SK-N-SH (cell line): ENCODE measurements at regions not wholly inside any gene's neighbourhood (a gene's known extent, or its start where the extent isn't known, plus 50 kb on each side); places are given as distances from the start of the nearest gene placed in this dataset.

Source experiments
- CTCF ChIA-PET: fragments of 300-600, 350-600 bp; formaldehyde crosslinking; extraction: SDS; loops from one replicate; lab custom pipeline; 2021; lab: Yijun Ruan, JAX
- POLR2A ChIA-PET: fragments of 350-600 bp; sonication (Branson Sonifier 250); formaldehyde crosslinking; extraction: SDS; loops from one replicate; lab custom pipeline; 2020; ENCODE audit warnings: antibody characterized with exemption, inconsistent platforms; lab: Yijun Ruan, JAX
- DNase-seq: peaks from one replicate; pipeline ENCODE4 v3.0.0; 2012
- H2AFZ ChIP-seq: fragments of 200-600 bp; sonication (generic); 2 replicates; pipeline ENCODE4 v1.8.1; 2016; ENCODE audit warnings: antibody characterized with exemption, mild to moderate bottlenecking, low read depth
- H3F3A ChIP-seq: fragments of 200-600 bp; sonication (generic); replicated peaks from 2 replicates; pipeline ENCODE3; 2016; ENCODE audit warnings: antibody characterized with exemption, mild to moderate bottlenecking; ENCODE audit not compliant: insufficient read depth
- H3K27ac ChIP-seq, 2 experiments: fragments of 200-500 bp in 1 of 2; fragments of 200-600 bp in 1 of 2; sonication (Bioruptor generic) in 1 of 2; sonication (generic), shearing (Covaris generic) in 1 of 2; 2 replicates each; pipeline versions ENCODE4 v1.5.1 to v1.6.1; 2014 to 2016; ENCODE audit warnings: low read depth in 2 of 2, inconsistent platforms in 1 of 2, low read length in 1 of 2, mild to moderate bottlenecking in 1 of 2, mixed read lengths in 1 of 2
- H3K27me3 ChIP-seq: fragments of 200-600 bp; sonication (generic), shearing (Covaris generic); 2 replicates; pipeline ENCODE4 v1.6.1; 2016; ENCODE audit warnings: mixed run types; ENCODE audit not compliant: insufficient read depth
- H3K36me3 ChIP-seq, 2 experiments: fragments of 200-500 bp in 1 of 2; fragments of 200-600 bp in 1 of 2; sonication (Bioruptor generic) in 1 of 2; sonication (generic) in 1 of 2; replicated peaks in 1 of 2; 2 replicates each; pipeline versions ENCODE3 to v1.5.1; 2014 to 2016; ENCODE audit warnings: low read length in 1 of 2, mild to moderate bottlenecking in 1 of 2; ENCODE audit not compliant: insufficient read depth in 2 of 2, control insufficient read depth in 1 of 2
- H3K4me1 ChIP-seq, 2 experiments: fragments of 200-500 bp in 1 of 2; fragments of 200-600 bp in 1 of 2; sonication (Bioruptor generic) in 1 of 2; sonication (generic), shearing (Covaris generic) in 1 of 2; 2 replicates each; pipeline versions ENCODE4 v1.5.1 to v1.6.1; 2014 to 2016; ENCODE audit warnings: low read depth in 1 of 2, low read length in 1 of 2, mixed run types in 1 of 2; ENCODE audit not compliant: insufficient read depth in 2 of 2, control insufficient read depth in 1 of 2
- H3K4me2 ChIP-seq: fragments of 200-600 bp; sonication (generic), shearing (Covaris generic); 2 replicates; pipeline ENCODE4 v1.6.1; 2017; ENCODE audit warnings: mixed run types
- H3K4me3 ChIP-seq, 2 experiments: fragments of 200-500 bp in 1 of 2; fragments of 200-600 bp in 1 of 2; sonication (Bioruptor generic) in 1 of 2; sonication (generic), shearing (Covaris generic) in 1 of 2; 2 replicates each; pipeline versions ENCODE4 v1.5.1 to v1.8.1; 2014 to 2016; ENCODE audit warnings: low read depth in 2 of 2, inconsistent platforms in 1 of 2, low read length in 1 of 2, mild to moderate bottlenecking in 1 of 2, mixed read lengths in 1 of 2, moderate library complexity in 1 of 2
- H3K79me2 ChIP-seq: fragments of 200-600 bp; sonication (generic); 2 replicates; pipeline ENCODE4 v1.8.1; 2017; ENCODE audit warnings: mild to moderate bottlenecking; ENCODE audit not compliant: insufficient read depth
- H3K9ac ChIP-seq: fragments of 200-600 bp; sonication (generic); 2 replicates; pipeline ENCODE4 v1.6.1; 2017; ENCODE audit warnings: mixed run types
- H3K9me2 ChIP-seq: fragments of 200-600 bp; sonication (generic); 2 replicates; pipeline ENCODE4 v1.6.1; 2017; ENCODE audit warnings: mixed run types
- H3K9me3 ChIP-seq: fragments of 200-600 bp; sonication (generic); 2 replicates; pipeline ENCODE4 v1.6.1; 2017; ENCODE audit warnings: mixed run types, mild to moderate bottlenecking, moderate library complexity
- H4K20me1 ChIP-seq: fragments of 200-600 bp; sonication (generic); 2 replicates; pipeline ENCODE4 v1.6.1; 2017; ENCODE audit warnings: mild to moderate bottlenecking, mixed run types; ENCODE audit not compliant: insufficient read depth
- CHD2 ChIP-seq: fragments of 150-350 bp; IDR thresholded peaks from 2 replicates; pipeline ENCODE4 v1.6.1; 2018; ENCODE audit warnings: low read length; ENCODE audit not compliant: partially characterized antibody
- CTCF ChIP-seq: fragments of 200-600 bp; sonication (generic); IDR thresholded peaks from 2 replicates; pipeline ENCODE4 v1.6.1; 2017; ENCODE audit warnings: antibody characterized with exemption, mild to moderate bottlenecking, moderate library complexity
- FOXM1 ChIP-seq: IDR thresholded peaks from 2 replicates; pipeline ENCODE4 v1.4.0; 2012; ENCODE audit warnings: low read depth, mild to moderate bottlenecking
- GATA2 ChIP-seq: sonication (generic); formaldehyde crosslinking; IDR thresholded peaks from 2 replicates; pipeline ENCODE4 v1.5.0; 2020; ENCODE audit warnings: mild to moderate bottlenecking, missing genetic modification reagents
- MXI1 ChIP-seq: IDR thresholded peaks from 2 replicates; pipeline ENCODE4 v1.6.1; 2012; ENCODE audit warnings: mild to moderate bottlenecking, low read depth, low read length, improper control_type of control experiment
- NFIC ChIP-seq: IDR thresholded peaks from 2 replicates; pipeline ENCODE4 v1.4.0; 2012; ENCODE audit warnings: borderline replicate concordance
- PBX3 ChIP-seq: IDR thresholded peaks from 2 replicates; pipeline ENCODE4; 2012
- REST ChIP-seq: IDR thresholded peaks from 2 replicates; pipeline ENCODE4 v1.6.1; 2012; ENCODE audit warnings: mild to moderate bottlenecking, low read depth, low read length, moderate library complexity
- RFX5 ChIP-seq: IDR thresholded peaks from 2 replicates; pipeline ENCODE4 v1.6.1; 2012; ENCODE audit warnings: mild to moderate bottlenecking, improper control_type of control experiment, low read length
- TAF1 ChIP-seq: IDR thresholded peaks from 2 replicates; pipeline ENCODE4 v1.6.1; 2012; ENCODE audit warnings: low read depth, mild to moderate bottlenecking, low read length, moderate library complexity, borderline replicate concordance
- TCF12 ChIP-seq: IDR thresholded peaks from 2 replicates; pipeline ENCODE4 v1.4.0; 2012
- TEAD4 ChIP-seq: IDR thresholded peaks from 2 replicates; pipeline ENCODE4 v1.4.0; 2012; ENCODE audit warnings: mild to moderate bottlenecking, borderline replicate concordance; ENCODE audit not compliant: insufficient read depth
- USF2 ChIP-seq: fragments of 150-350 bp; IDR thresholded peaks from 2 replicates; pipeline ENCODE4 v1.6.1; 2017; ENCODE audit warnings: antibody characterized with exemption, low read length, low read depth, borderline replicate concordance
- ZBTB33 ChIP-seq: IDR thresholded peaks from 2 replicates; pipeline ENCODE4 v1.4.0; 2012; ENCODE audit warnings: low read depth, borderline replicate concordance
- WGBS: methylation state at CpG from one replicate; pipeline ENCODE4 v1.1.6; 2017; ENCODE audit warnings: low lambda C conversion rate; 5-methylcytosine and 5-hydroxymethylcytosine counted together

- Histone ChIP-seq H2AFZ (no peak overlapping the region), H3F3A (no peaks in the 10 kb centered on the region), H3K27me3 (no peaks in the 10 kb centered on the region), H3K36me3 (no peaks in the 10 kb centered on the region), H3K4me3 (no peak overlapping the region), H3K9me2 (no peaks in the 10 kb centered on the region), H3K27ac (no peak overlapping the region), H3K9ac (no peak overlapping the region), H3K4me2 (no peak overlapping the region), H3K4me1 (no peaks in the 10 kb centered on the region), H4K20me1 (no peaks in the 10 kb centered on the region), H3K79me2 (no peaks in the 10 kb centered on the region), H3K9me3 (no peaks in the 10 kb centered on the region)
- TF ChIP-seq PBX3 (no peak), RFX5 (no peak), TEAD4 (no peak), USF2 (no peak), ZBTB33 (no peak), CTCF (no peak), TCF12 (no peak), REST (no peak), MXI1 (no peak), GATA2 (CRISPR knock-in tag) (no peak), NFIC (no peak), CHD2 (no peak), FOXM1 (no peak), TAF1 (no peak)
- no peak for DNase-seq
- CTCF ChIA-PET, result no interaction called here
- POLR2A ChIA-PET, result interaction anchor here (0.9 kb wide), 1 partner anchor 32 kb away, joined by 3 read pairs; no protein-coding TSS in a partner anchor
- 27% methylated on average over 4 of the region's 4 CpGs for WGBS
These were observed 766.1 kb upstream of the CNTNAP5 start for GRCh38 chr2:123258877-123259539.
